ENCODE measurements at regions not wholly inside any gene's neighbourhood (a gene's known extent, or its start where the extent isn't known, plus 50 kb on each side); places are given as distances from the start of the nearest gene placed in this dataset.
"Not testable (repeated sequence)": the region's sequence is repeated elsewhere in the genome, so short reads cannot be mapped to it uniquely, and the experiment has no call there.

DNA sequence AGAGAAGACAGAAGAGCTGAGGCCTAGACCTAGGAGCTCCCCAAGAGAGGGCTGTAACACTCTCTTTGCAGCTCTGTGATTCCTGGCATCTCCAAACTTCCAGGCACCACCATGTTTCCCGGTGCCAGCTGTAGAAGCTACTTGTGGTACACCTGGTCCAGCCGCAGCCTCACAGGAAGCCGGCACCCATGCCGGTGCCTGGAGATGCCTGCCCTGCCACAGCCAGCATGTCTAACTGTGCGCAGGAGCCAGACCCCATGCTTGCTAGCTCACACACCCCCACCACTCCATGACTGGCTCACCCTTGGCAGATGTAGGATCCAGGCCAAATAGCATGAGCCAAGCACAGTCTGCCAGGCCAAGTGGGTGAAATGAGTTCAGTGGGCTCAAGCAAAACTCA lies 211.7 kb upstream of the GNAI1 start:
- no peak for ATAC-seq
- Histone ChIP-seq H3K4me3 (no peak overlapping the region), H3K4me1 (no peaks in the 10 kb centered on the region), H3K27ac (no peak overlapping the region), H3K36me3 (replicated peaks in 1 of 2; ENCODE audit: insufficient read depth in 1 of 2, low read depth in 2 of 2) (no peaks in the 10 kb centered on the region), H3K9me3 (no peaks in the 10 kb centered on the region), H3K27me3 (no peaks in the 10 kb centered on the region)
- TF ChIP-seq, protein P1, sequence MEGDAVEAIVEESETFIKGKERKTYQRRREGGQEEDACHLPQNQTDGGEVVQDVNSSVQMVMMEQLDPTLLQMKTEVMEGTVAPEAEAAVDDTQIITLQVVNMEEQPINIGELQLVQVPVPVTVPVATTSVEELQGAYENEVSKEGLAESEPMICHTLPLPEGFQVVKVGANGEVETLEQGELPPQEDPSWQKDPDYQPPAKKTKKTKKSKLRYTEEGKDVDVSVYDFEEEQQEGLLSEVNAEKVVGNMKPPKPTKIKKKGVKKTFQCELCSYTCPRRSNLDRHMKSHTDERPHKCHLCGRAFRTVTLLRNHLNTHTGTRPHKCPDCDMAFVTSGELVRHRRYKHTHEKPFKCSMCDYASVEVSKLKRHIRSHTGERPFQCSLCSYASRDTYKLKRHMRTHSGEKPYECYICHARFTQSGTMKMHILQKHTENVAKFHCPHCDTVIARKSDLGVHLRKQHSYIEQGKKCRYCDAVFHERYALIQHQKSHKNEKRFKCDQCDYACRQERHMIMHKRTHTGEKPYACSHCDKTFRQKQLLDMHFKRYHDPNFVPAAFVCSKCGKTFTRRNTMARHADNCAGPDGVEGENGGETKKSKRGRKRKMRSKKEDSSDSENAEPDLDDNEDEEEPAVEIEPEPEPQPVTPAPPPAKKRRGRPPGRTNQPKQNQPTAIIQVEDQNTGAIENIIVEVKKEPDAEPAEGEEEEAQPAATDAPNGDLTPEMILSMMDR (IDR thresholded peaks at IDR 0.05), result no peak
- TF ChIP-seq POLR2A (IDR thresholded peaks at IDR 0.05), result no peak
- peak in 1 of 4 donors; percentile 7 for DNase-seq
- intact Hi-C loops (cut with DNase I), result no loop called here
- WGBS, 2 donors, result 88 to 100% methylated on average over 1 to 5 of the region's 5 CpGs

DNA sequence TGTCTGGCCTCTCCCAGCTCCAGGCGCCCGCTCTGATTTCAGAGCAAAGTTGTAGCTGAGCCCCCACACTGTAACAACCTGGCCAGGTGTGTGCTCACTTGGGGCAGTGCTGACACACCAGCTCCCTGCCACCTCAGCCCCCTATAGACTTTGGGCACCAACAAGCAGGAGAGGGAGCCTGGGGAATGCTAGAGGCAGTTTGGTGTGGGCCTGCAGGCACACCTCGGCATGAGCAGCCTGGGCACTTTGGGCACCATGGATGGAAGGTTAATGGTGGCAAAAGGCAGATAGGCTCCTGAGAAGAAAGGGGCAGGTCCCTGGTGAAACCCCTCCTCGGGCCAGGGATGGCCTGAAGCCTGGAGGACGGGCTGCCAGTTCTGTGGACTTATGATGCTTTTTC lies 212.7 kb upstream of the GNAI1 start:
- no peak for TF ChIP-seq POLR2A (IDR thresholded peaks at IDR 0.05)
- TF ChIP-seq, protein P1 (IDR thresholded peaks at IDR 0.05), result no peak
- WGBS, 2 donors, result 73 to 76% methylated on average over 4 to 5 of the region's 5 CpGs
- no peaks in the 10 kb centered on the region for H3K9me3 ChIP-seq
- DNase-seq (no peak), ATAC-seq (no peak)
- intact Hi-C loops (cut with DNase I), result no loop called here
- H3K4me3 ChIP-seq, result no peak overlapping the region
- H3K27me3 ChIP-seq, result no peaks in the 10 kb centered on the region
- no peaks in the 10 kb centered on the region for H3K36me3 ChIP-seq (replicated peaks in 1 of 2; ENCODE audit: insufficient read depth in 1 of 2, low read depth in 2 of 2)
- H3K27ac ChIP-seq, result no peak overlapping the region
- no peaks in the 10 kb centered on the region for H3K4me1 ChIP-seq

DNA sequence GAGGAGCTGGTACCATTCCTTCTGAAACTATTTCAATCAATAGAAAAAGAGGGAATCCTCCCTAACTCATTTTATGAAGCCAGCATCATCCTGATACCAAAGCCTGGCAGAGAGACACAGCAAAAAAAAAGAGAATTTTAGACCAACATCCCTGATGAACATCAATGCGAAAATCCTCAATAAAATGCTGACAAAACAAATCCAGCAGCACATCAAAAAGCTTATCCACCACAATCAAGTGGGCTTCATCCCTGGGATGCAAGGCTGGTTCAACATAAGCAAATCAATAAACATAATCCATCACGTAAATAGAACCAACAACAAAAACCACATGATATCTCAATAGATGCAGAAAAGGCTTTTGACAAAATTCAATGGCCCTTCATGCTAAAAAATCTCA lies 216.0 kb upstream of the GNAI1 start:
- WGBS, 2 donors, result 48 to 51% methylated on average over 2 of the region's 2 CpGs
- DNase-seq; H3K9me3 ChIP-seq; H3K27ac ChIP-seq; H3K27me3 ChIP-seq; H3K4me3 ChIP-seq; ATAC-seq; intact Hi-C loops (cut with DNase I); H3K36me3 ChIP-seq (replicated peaks in 1 of 2; ENCODE audit: insufficient read depth in 1 of 2, low read depth in 2 of 2); H3K4me1 ChIP-seq: not testable (repeated sequence)

DNA sequence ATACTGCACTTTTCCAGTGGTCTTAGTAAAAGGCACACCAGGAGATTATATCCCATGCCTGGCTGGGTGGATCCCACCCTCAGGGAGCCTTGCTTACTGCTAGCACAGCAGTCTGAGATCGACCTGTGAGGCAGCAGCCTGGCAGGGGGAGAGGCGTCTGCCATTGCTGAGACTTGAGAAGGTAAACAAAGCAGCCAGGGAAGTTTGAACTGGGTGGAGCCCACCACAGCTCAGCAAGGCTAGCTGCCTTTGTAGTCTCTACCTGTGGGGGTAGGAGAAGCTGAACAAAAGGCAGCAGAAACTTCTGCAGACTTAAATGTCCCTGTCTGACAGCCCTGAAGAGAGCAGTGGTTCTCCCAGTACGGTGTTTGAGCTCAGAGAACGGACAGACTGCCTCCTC lies 219.3 kb upstream of the GNAI1 start:
- ATAC-seq; H3K9me3 ChIP-seq; H3K4me3 ChIP-seq; DNase-seq; H3K36me3 ChIP-seq (replicated peaks in 1 of 2; ENCODE audit: insufficient read depth in 1 of 2, low read depth in 2 of 2); H3K27me3 ChIP-seq; H3K4me1 ChIP-seq; H3K27ac ChIP-seq; intact Hi-C loops (cut with DNase I): not testable (repeated sequence)
- WGBS, 2 donors, result 59 to 67% methylated on average over 1 to 4 of the region's 4 CpGs

DNA sequence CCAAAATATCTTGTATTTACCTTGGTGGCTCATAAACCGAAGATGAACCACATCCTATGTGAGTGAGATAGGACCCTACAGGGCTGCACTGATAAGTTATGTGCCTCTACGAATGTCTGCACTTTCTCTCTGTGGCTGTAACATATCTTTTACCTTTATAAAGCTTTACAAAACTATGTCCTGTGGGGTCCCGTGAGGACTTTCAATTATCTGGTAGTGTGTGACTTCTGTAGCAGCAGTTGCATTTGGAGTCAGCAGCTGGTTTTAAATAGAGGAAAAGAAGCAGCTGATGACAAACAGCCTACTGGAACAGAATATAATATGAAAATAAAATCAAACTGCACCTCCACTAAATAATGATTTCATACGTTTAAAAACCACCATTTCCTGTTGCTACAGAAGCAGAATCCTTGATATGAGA lies 222.4 kb upstream of the GNAI1 start:
- DNase-seq (no peak), ATAC-seq (no peak)
- no peaks in the 10 kb centered on the region for H3K4me1 ChIP-seq
- no peaks in the 10 kb centered on the region for H3K27me3 ChIP-seq
- no peaks in the 10 kb centered on the region for H3K36me3 ChIP-seq (replicated peaks in 1 of 2; ENCODE audit: insufficient read depth in 1 of 2, low read depth in 2 of 2)
- 38 to 51% methylated on average over 4 of the region's 4 CpGs for WGBS, 2 donors
- H3K9me3 ChIP-seq, result no peaks in the 10 kb centered on the region
- no peak overlapping the region for H3K27ac ChIP-seq
- TF ChIP-seq, protein P1 (IDR thresholded peaks at IDR 0.05), result no peak
- TF ChIP-seq POLR2A (IDR thresholded peaks at IDR 0.05), result no peak
- intact Hi-C loops (cut with DNase I), result no loop called here
- no peak overlapping the region for H3K4me3 ChIP-seq

DNA sequence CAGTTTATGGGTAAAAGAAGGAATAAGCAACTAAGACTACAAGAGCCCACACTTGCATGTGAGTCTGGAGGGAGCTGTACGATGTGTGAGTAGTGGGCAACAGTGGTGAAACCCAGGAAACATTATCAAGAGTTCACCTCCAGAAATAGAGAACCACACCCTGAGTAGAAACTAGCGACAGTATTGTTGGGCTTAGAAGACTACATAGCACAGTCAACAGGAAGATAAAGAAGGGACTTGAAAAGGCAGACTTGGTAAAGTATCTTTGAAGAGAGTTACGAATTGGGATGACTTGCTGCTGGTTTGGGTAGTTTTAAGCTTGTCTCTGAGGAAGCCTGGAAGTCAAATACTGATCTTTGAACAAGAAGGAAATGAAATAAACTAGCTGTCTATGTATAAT lies 223.2 kb upstream of the GNAI1 start:
- TF ChIP-seq, protein P1 (IDR thresholded peaks at IDR 0.05), result no peak
- TF ChIP-seq POLR2A (IDR thresholded peaks at IDR 0.05), result no peak
- intact Hi-C loops (cut with DNase I), result no loop called here
- H3K4me3 ChIP-seq, result no peak overlapping the region
- no peaks in the 10 kb centered on the region for H3K9me3 ChIP-seq
- H3K27me3 ChIP-seq, result no peaks in the 10 kb centered on the region
- ATAC-seq (no peak), DNase-seq (no peak)
- 62 to 73% methylated on average over 3 of the region's 3 CpGs for WGBS, 2 donors
- H3K4me1 ChIP-seq, result no peaks in the 10 kb centered on the region
- no peak overlapping the region for H3K27ac ChIP-seq
- H3K36me3 ChIP-seq (replicated peaks in 1 of 2; ENCODE audit: insufficient read depth in 1 of 2, low read depth in 2 of 2), result no peaks in the 10 kb centered on the region
